Trophoblast cell (in vitro differentiated cells and primary cell): ENCODE measurements at regions not wholly inside any gene's neighbourhood (a gene's known extent, or its start where the extent isn't known, plus 50 kb on each side); places are given as distances from the start of the nearest gene placed in this dataset.

ENCODE experiments used
- DNase-seq, 2 donors: peaks; one replicate each; pipeline ENCODE4 v3.0.0-alpha.2; 2016
- H2AFZ ChIP-seq: 2 replicates; pipeline ENCODE4 v1.6.1; 2013; ENCODE audit warnings: low read length, moderate library complexity, mild to moderate bottlenecking; ENCODE audit not compliant: insufficient read depth, poor library complexity
- H2AK5ac ChIP-seq: 2 replicates; pipeline ENCODE4 v1.6.1; 2013; ENCODE audit warnings: mild to moderate bottlenecking, low read length
- H2BK120ac ChIP-seq: 2 replicates; pipeline ENCODE4 v1.6.1; 2013; ENCODE audit warnings: low read length, mild to moderate bottlenecking, moderate library complexity; ENCODE audit not compliant: insufficient read depth, poor library complexity
- H2BK12ac ChIP-seq: 2 replicates; pipeline ENCODE4 v1.6.1; 2013; ENCODE audit warnings: mild to moderate bottlenecking, low read length, moderate library complexity
- H2BK5ac ChIP-seq: 2 replicates; pipeline ENCODE4 v1.6.1; 2013; ENCODE audit warnings: low read length, low read depth, moderate library complexity, mild to moderate bottlenecking; ENCODE audit not compliant: poor library complexity
- H3K14ac ChIP-seq: 2 replicates; pipeline ENCODE4 v1.6.1; 2013; ENCODE audit warnings: mild to moderate bottlenecking, low read length
- H3K18ac ChIP-seq: 2 replicates; pipeline ENCODE4 v1.6.1; 2013; ENCODE audit warnings: mild to moderate bottlenecking, low read length
- H3K23ac ChIP-seq: 2 replicates; pipeline ENCODE4 v1.6.1; 2013; ENCODE audit warnings: low read length
- H3K27ac ChIP-seq: 2 replicates; pipeline ENCODE4 v1.5.1; 2013; ENCODE audit warnings: low read depth, mild to moderate bottlenecking, inconsistent platforms, low read length, moderate library complexity
- H3K27me3 ChIP-seq: 2 replicates; pipeline ENCODE4 v1.6.1; 2013; ENCODE audit warnings: inconsistent platforms, mild to moderate bottlenecking, low read length, moderate library complexity; ENCODE audit not compliant: insufficient read depth
- H3K36me3 ChIP-seq, 2 experiments: 1 replicate in 1 of 2; 2 replicates in 1 of 2; pipeline ENCODE4 v1.6.1; 2013; ENCODE audit warnings: low read length in 2 of 2, mild to moderate bottlenecking in 2 of 2, moderate library complexity in 1 of 2; ENCODE audit not compliant: insufficient read depth in 2 of 2, control insufficient read depth in 1 of 2
- H3K4ac ChIP-seq: 2 replicates; pipeline ENCODE4 v1.6.1; 2013; ENCODE audit warnings: low read depth, mild to moderate bottlenecking, low read length, moderate library complexity
- H3K4me1 ChIP-seq, 2 experiments: 1 replicate in 1 of 2; 2 replicates in 1 of 2; pipeline ENCODE4 v1.6.1; 2013; ENCODE audit warnings: low read length in 2 of 2, mild to moderate bottlenecking in 2 of 2, moderate library complexity in 1 of 2; ENCODE audit not compliant: insufficient read depth in 2 of 2, control insufficient read depth in 1 of 2
- H3K4me2 ChIP-seq: 2 replicates; pipeline ENCODE4 v1.6.1; 2013; ENCODE audit warnings: inconsistent platforms, mild to moderate bottlenecking, low read length, moderate library complexity
- H3K4me3 ChIP-seq: 2 replicates; pipeline ENCODE4 v1.5.1; 2013; ENCODE audit warnings: mild to moderate bottlenecking, low read depth, low read length, inconsistent platforms
- H3K79me1 ChIP-seq: one replicate; pipeline ENCODE4 v1.6.1; 2013; ENCODE audit warnings: low read length
- H3K79me2 ChIP-seq: 2 replicates; pipeline ENCODE4 v1.6.1; 2013; ENCODE audit warnings: low read length, mild to moderate bottlenecking; ENCODE audit not compliant: control insufficient read depth, insufficient read depth, poor library complexity
- H3K9ac ChIP-seq: 2 replicates; pipeline ENCODE4 v1.6.1; 2013; ENCODE audit warnings: mild to moderate bottlenecking, low read length
- H3K9me3 ChIP-seq: 2 replicates; pipeline ENCODE4 v1.6.1; 2013; ENCODE audit warnings: low read depth, mild to moderate bottlenecking, control low read depth, inconsistent platforms, low read length; ENCODE audit not compliant: insufficient read depth
- H4K12ac ChIP-seq: 2 replicates; pipeline ENCODE4 v1.6.1; 2013; ENCODE audit warnings: low read depth, mild to moderate bottlenecking, low read length, moderate library complexity
- H4K8ac ChIP-seq: 2 replicates; pipeline ENCODE4 v1.6.1; 2013; ENCODE audit warnings: low read depth, mild to moderate bottlenecking, low read length, moderate library complexity
- H4K91ac ChIP-seq: one replicate; pipeline ENCODE4 v1.6.1; 2013; ENCODE audit warnings: low read depth, mild to moderate bottlenecking, low read length, moderate library complexity
- WGBS: extraction: QIAGEN DNeasy Blood & Tissue Kit; methylation state at CpG from one replicate; pipeline ENCODE4 v1.1.7; 2013; ENCODE audit warnings: missing lambda C conversion rate; ENCODE audit not compliant: insufficient read length, insufficient coverage; ENCODE audit errors: extremely low coverage; 5-methylcytosine and 5-hydroxymethylcytosine counted together

- no peak overlapping the region for H3K9ac ChIP-seq
- H3K9me3 ChIP-seq, result peaks cover 2% of the 10 kb centered on the region
- H3K27ac ChIP-seq, result no peak overlapping the region
- H3K36me3 ChIP-seq, result no peaks in the 10 kb centered on the region
- H3K4me1 ChIP-seq, result no peaks in the 10 kb centered on the region
- no peak for DNase-seq
- H3K4ac ChIP-seq, result no peak overlapping the region
- H3K4me2 ChIP-seq, result no peak overlapping the region
- no peak overlapping the region for H2BK120ac ChIP-seq
- no CpG with 5 or more reads among the region's 3 CpGs for WGBS
- H4K12ac ChIP-seq, result no peak overlapping the region
- no peak overlapping the region for H2BK12ac ChIP-seq
- no peak overlapping the region for H2BK5ac ChIP-seq
- no peak overlapping the region for H4K8ac ChIP-seq
- H2AFZ ChIP-seq, result no peak overlapping the region
- no peak overlapping the region for H2AK5ac ChIP-seq
- H3K79me1 ChIP-seq, result no peaks in the 10 kb centered on the region
- no peak overlapping the region for H3K14ac ChIP-seq
- no peaks in the 10 kb centered on the region for H3K27me3 ChIP-seq
- H3K18ac ChIP-seq, result no peak overlapping the region
- H4K91ac ChIP-seq, result no peak overlapping the region
- H3K4me3 ChIP-seq, result no peak overlapping the region
- H3K79me2 ChIP-seq, result no peaks in the 10 kb centered on the region
- no peak overlapping the region for H3K23ac ChIP-seq
Measured at GRCh38 chr5:73253047-73253660, 80.2 kb downstream of the TMEM174 start.

GRCh38 chr5:73250645-73251044 lies 77.7 kb downstream of the TMEM174 start:
- Histone ChIP-seq H2BK5ac (no peak overlapping the region), H3K9me3 (no peaks in the 10 kb centered on the region), H3K4me1 (no peaks in the 10 kb centered on the region), H2AK5ac (no peak overlapping the region), H3K18ac (no peak overlapping the region), H3K27ac (no peak overlapping the region), H3K79me1 (no peaks in the 10 kb centered on the region), H3K4me3 (no peak overlapping the region), H3K4me2 (no peak overlapping the region), H2AFZ (no peak overlapping the region), H3K27me3 (no peaks in the 10 kb centered on the region), H4K8ac (no peak overlapping the region), H3K36me3 (no peaks in the 10 kb centered on the region), H3K23ac (no peak overlapping the region), H4K91ac (no peak overlapping the region), H3K79me2 (no peaks in the 10 kb centered on the region), H3K9ac (no peak overlapping the region), H3K4ac (no peak overlapping the region), H2BK120ac (no peak overlapping the region), H2BK12ac (no peak overlapping the region), H4K12ac (no peak overlapping the region), H3K14ac (no peak overlapping the region)
- no peak for DNase-seq
- WGBS, result no CpG with 5 or more reads among the region's 2 CpGs

- Histone ChIP-seq H3K79me2 (no peaks in the 10 kb centered on the region), H3K4ac (no peak overlapping the region), H3K36me3 (no peaks in the 10 kb centered on the region), H3K18ac (no peak overlapping the region), H2AK5ac (no peak overlapping the region), H3K14ac (no peak overlapping the region), H3K4me3 (no peak overlapping the region), H4K12ac (no peak overlapping the region), H4K91ac (no peak overlapping the region), H2AFZ (no peak overlapping the region), H3K4me1 (no peaks in the 10 kb centered on the region), H3K23ac (no peak overlapping the region), H3K9me3 (no peaks in the 10 kb centered on the region), H4K8ac (no peak overlapping the region), H3K27me3 (no peaks in the 10 kb centered on the region), H3K27ac (no peak overlapping the region), H3K9ac (no peak overlapping the region), H2BK12ac (no peak overlapping the region), H2BK120ac (no peak overlapping the region), H3K79me1 (no peaks in the 10 kb centered on the region), H2BK5ac (no peak overlapping the region), H3K4me2 (no peak overlapping the region)
- no CpG with 5 or more reads among the region's 2 CpGs for WGBS
- DNase-seq, result no peak
Measured at GRCh38 chr5:73242735-73243134, 69.7 kb downstream of the TMEM174 start.

- Histone ChIP-seq H2AK5ac (no peak overlapping the region), H3K4ac (no peak overlapping the region), H4K91ac (no peak overlapping the region), H3K18ac (no peak overlapping the region), H3K79me1 (no peaks in the 10 kb centered on the region), H3K4me2 (no peak overlapping the region), H3K9me3 (no peaks in the 10 kb centered on the region), H3K23ac (no peak overlapping the region), H3K36me3 (no peaks in the 10 kb centered on the region), H3K79me2 (no peaks in the 10 kb centered on the region), H3K4me1 (peaks cover under 1 to 2% of the 10 kb centered on the region in 2 experiments), H3K14ac (no peak overlapping the region), H2BK5ac (no peak overlapping the region), H2BK120ac (no peak overlapping the region), H4K8ac (no peak overlapping the region), H3K4me3 (no peak overlapping the region), H3K9ac (no peak overlapping the region), H3K27ac (no peak overlapping the region), H3K27me3 (peaks cover 10% of the 10 kb centered on the region), H2BK12ac (no peak overlapping the region), H4K12ac (no peak overlapping the region), H2AFZ (no peak overlapping the region)
- no CpG with 5 or more reads among the region's 2 CpGs for WGBS
- DNase-seq, result no peak
Measured at GRCh38 chr5:73238873-73239272, 65.9 kb downstream of the TMEM174 start.
